Stimulated activated CD4-positive, alpha-beta T cell treated with anti-CD3 and anti-CD28 coated beads, TNF-alpha, amount 100 ng/mL, for 1 hour (primary cell): ENCODE measurements at regions not wholly inside any gene's neighbourhood (a gene's known extent, or its start where the extent isn't known, plus 50 kb on each side); places are given as distances from the start of the nearest gene placed in this dataset.
"Not testable (repeated sequence)": the region's sequence is repeated elsewhere in the genome, so short reads cannot be mapped to it uniquely, and the experiment has no call there.

Source experiments
- DNase-seq, 3 donors: peaks; one replicate each; pipeline ENCODE4 v3.0.0-alpha.2; 2020; ENCODE audit warnings: low read depth in 3 of 3, low spot score in 1 of 3

- DNase-seq: not testable (repeated sequence)
Measured at GRCh38 chr9:63289971-63290370, 1995.0 kb downstream of the FOXD4L5 start.
